PC-9 (cell line): ENCODE measurements at regions not wholly inside any gene's neighbourhood (a gene's known extent, or its start where the extent isn't known, plus 50 kb on each side); places are given as distances from the start of the nearest gene placed in this dataset.

Source experiments
- CTCF ChIP-seq: fragments of 200-600 bp; sonication (generic); conservative IDR thresholded peaks from 2 replicates; pipeline ENCODE4 v1.6.1; 2017; ENCODE audit warnings: mixed run types, antibody characterized with exemption, mild to moderate bottlenecking, moderate library complexity
- EZH2 ChIP-seq: fragments of 200-600 bp; sonication (generic); IDR thresholded peaks from 2 replicates; pipeline ENCODE4 v1.8.0; 2017; ENCODE audit warnings: antibody characterized with exemption, low read depth

GRCh38 chr5:100188339-100188738 lies 346.8 kb upstream of the FAM174A start:
- TF ChIP-seq CTCF (no peak), EZH2 (no peak)
